Central memory CD4-positive, alpha-beta T cell (primary cell): ENCODE measurements at regions not wholly inside any gene's neighbourhood (a gene's known extent, or its start where the extent isn't known, plus 50 kb on each side); places are given as distances from the start of the nearest gene placed in this dataset.
"Not testable (repeated sequence)": the region's sequence is repeated elsewhere in the genome, so short reads cannot be mapped to it uniquely, and the experiment has no call there.

Source experiments
- DNase-seq: peaks from one replicate; pipeline ENCODE4 v3.0.0; 2022

- no peak for DNase-seq
These were observed 1877.7 kb upstream of the ACO1 start for GRCh38 chr9:30506749-30507148.

GRCh38 chr9:30507166-30507565 is 1877.3 kb upstream of the ACO1 start:
- DNase-seq, result no peak

- DNase-seq, result no peak
These were observed 1872.8 kb upstream of the ACO1 start for GRCh38 chr9:30511666-30512065.

GRCh38 chr9:30519166-30519565 is 1865.3 kb upstream of the ACO1 start:
- no peak for DNase-seq

- no peak for DNase-seq
These were observed 1864.7 kb upstream of the ACO1 start for GRCh38 chr9:30519756-30520155.

- DNase-seq, result no peak
These were observed 1862.4 kb upstream of the ACO1 start for GRCh38 chr9:30522061-30522460.

GRCh38 chr9:30522486-30522885 is 1862.0 kb upstream of the ACO1 start:
- DNase-seq, result no peak

GRCh38 chr9:30524311-30524710 is 1860.1 kb upstream of the ACO1 start:
- DNase-seq, result no peak

GRCh38 chr9:30534455-30534854 is 1850.0 kb upstream of the ACO1 start:
- no peak for DNase-seq

- DNase-seq, result no peak
These were observed 1849.5 kb upstream of the ACO1 start for GRCh38 chr9:30534896-30535295.

- no peak for DNase-seq
These were observed 1847.9 kb upstream of the ACO1 start for GRCh38 chr9:30536494-30536893.

GRCh38 chr9:30539696-30540095 is 1844.7 kb upstream of the ACO1 start:
- not testable (repeated sequence) for DNase-seq

GRCh38 chr9:30574355-30575151 is 1809.9 kb upstream of the ACO1 start:
- no peak for DNase-seq

- no peak for DNase-seq
These were observed 1809.2 kb upstream of the ACO1 start for GRCh38 chr9:30575218-30575617.

- DNase-seq, result no peak
These were observed 1808.8 kb upstream of the ACO1 start for GRCh38 chr9:30575691-30576090.

- DNase-seq, result no peak
These were observed 1804.6 kb upstream of the ACO1 start for GRCh38 chr9:30579810-30580209.

GRCh38 chr9:30582240-30582639 is 1802.2 kb upstream of the ACO1 start:
- DNase-seq, result no peak

GRCh38 chr9:30584559-30584958 is 1799.9 kb upstream of the ACO1 start:
- DNase-seq, result no peak

- DNase-seq, result no peak
These were observed 1793.0 kb upstream of the ACO1 start for GRCh38 chr9:30591461-30591860.

- DNase-seq, result no peak
These were observed 1786.8 kb upstream of the ACO1 start for GRCh38 chr9:30597608-30598007.

- no peak for DNase-seq
These were observed 1778.5 kb upstream of the ACO1 start for GRCh38 chr9:30605936-30606335.

GRCh38 chr9:30609713-30610112 is 1774.7 kb upstream of the ACO1 start:
- DNase-seq, result no peak

GRCh38 chr9:30616782-30617181 is 1767.7 kb upstream of the ACO1 start:
- DNase-seq, result not testable (repeated sequence)

GRCh38 chr9:30622561-30622960 is 1761.9 kb upstream of the ACO1 start:
- DNase-seq, result no peak

GRCh38 chr9:30628915-30629567 is 1755.4 kb upstream of the ACO1 start:
- no peak for DNase-seq
